HG02678 (cell line): ENCODE measurements at regions not wholly inside any gene's neighbourhood (a gene's known extent, or its start where the extent isn't known, plus 50 kb on each side); places are given as distances from the start of the nearest gene placed in this dataset.

ENCODE experiments used
- ATAC-seq: cut with Tn5 transposase; IDR thresholded peaks from one replicate; pipeline ENCODE4 v1.9.1; 2021; ENCODE audit warnings: mild to moderate bottlenecking, moderate library complexity; ENCODE audit not compliant: unreplicated experiment

GRCh38 chr3:42013691-42014457, 52.0 kb upstream of the ULK4 start:
- peak; percentile 11 for ATAC-seq

GRCh38 chr3:42012935-42013690, 51.2 kb upstream of the ULK4 start:
- peak; percentile 72 for ATAC-seq

- peak; percentile 24 for ATAC-seq
Measured at GRCh38 chr3:42012383-42012934, 50.6 kb upstream of the ULK4 start.
